Liver (tissue), 8 donors: ENCODE measurements at regions not wholly inside any gene's neighbourhood (a gene's known extent, or its start where the extent isn't known, plus 50 kb on each side); places are given as distances from the start of the nearest gene placed in this dataset.

Source experiments
- DNase-seq: peaks from one replicate; pipeline ENCODE4 v3.0.0-alpha.2; 2017; ENCODE audit warnings: low spot score
- H3K27ac ChIP-seq, 2 donors: one replicate each; pipeline ENCODE4 v1.7.0; 2013; ENCODE audit warnings: inconsistent platforms in 2 of 2, low read length in 2 of 2, control low read depth in 1 of 2, low read depth in 1 of 2, mild to moderate bottlenecking in 1 of 2
- H3K27me3 ChIP-seq, 4 donors: one replicate each; pipeline versions ENCODE4 v1.6.1 to v1.7.0; 2013; ENCODE audit warnings: low read length in 3 of 4, inconsistent platforms in 1 of 4, mild to moderate bottlenecking in 1 of 4, moderate library complexity in 1 of 4; ENCODE audit not compliant: control insufficient read depth in 4 of 4, insufficient read depth in 4 of 4
- H3K36me3 ChIP-seq, 4 donors: one replicate each; pipeline versions ENCODE4 v1.6.1 to v1.7.0; 2013; ENCODE audit warnings: low read length in 3 of 4, mild to moderate bottlenecking in 3 of 4, low read depth in 1 of 4, moderate library complexity in 1 of 4; ENCODE audit not compliant: control insufficient read depth in 4 of 4, insufficient read depth in 3 of 4
- H3K4me1 ChIP-seq, 4 donors: one replicate each; pipeline versions ENCODE4 v1.6.1 to v1.7.0; 2013; ENCODE audit warnings: low read length in 3 of 4, mild to moderate bottlenecking in 3 of 4, moderate library complexity in 1 of 4; ENCODE audit not compliant: control insufficient read depth in 4 of 4, insufficient read depth in 4 of 4
- H3K4me3 ChIP-seq, 3 donors: one replicate each; pipeline versions ENCODE4 v1.6.1 to v1.7.0; 2013; ENCODE audit warnings: low read length in 3 of 3, control low read depth in 1 of 3, low read depth in 1 of 3, mild to moderate bottlenecking in 1 of 3
- H3K9ac ChIP-seq, 2 donors: one replicate each; pipeline ENCODE4 v1.7.0; 2013; ENCODE audit warnings: low read length in 2 of 2, mild to moderate bottlenecking in 2 of 2, moderate library complexity in 2 of 2, control low read depth in 1 of 2, low read depth in 1 of 2
- H3K9me3 ChIP-seq, 4 donors: one replicate each; pipeline versions ENCODE4 v1.6.1 to v1.7.0; 2013; ENCODE audit warnings: low read length in 3 of 4; ENCODE audit not compliant: control insufficient read depth in 4 of 4
- ATF3 ChIP-seq: IDR thresholded peaks from 2 replicates; pipeline ENCODE4 v1.6.1; 2016; ENCODE audit warnings: antibody characterized with exemption
- CTCF ChIP-seq: fragments of 150-350 bp; IDR thresholded peaks from 2 replicates; pipeline ENCODE4 v1.5.1; 2017; ENCODE audit warnings: improper control_type of control experiment, low read depth, low read length; ENCODE audit not compliant: missing input control
- EGR1 ChIP-seq, 2 donors: IDR thresholded peaks; 2 replicates each; pipeline ENCODE4 v1.6.1; 2016 to 2018; ENCODE audit warnings: antibody characterized with exemption in 2 of 2, low read depth in 2 of 2
- FOXA1 ChIP-seq: IDR thresholded peaks from 2 replicates; pipeline ENCODE4 v1.6.1; 2016; ENCODE audit warnings: antibody characterized with exemption
- FOXA2 ChIP-seq: IDR thresholded peaks from 2 replicates; pipeline ENCODE4 v1.6.1; 2016; ENCODE audit warnings: antibody characterized with exemption
- GABPA ChIP-seq, 2 donors: IDR thresholded peaks in 1 of 2; conservative IDR thresholded peaks in 1 of 2; 2 replicates each; pipeline ENCODE4 v1.6.1; 2016; ENCODE audit warnings: antibody characterized with exemption in 2 of 2, mild to moderate bottlenecking in 1 of 2, moderate library complexity in 1 of 2
- HNF4A ChIP-seq, 2 donors: conservative IDR thresholded peaks; 2 replicates each; pipeline ENCODE4 v1.6.1; 2016; ENCODE audit warnings: antibody characterized with exemption in 2 of 2, mild to moderate bottlenecking in 2 of 2
- HNF4G ChIP-seq: IDR thresholded peaks from 2 replicates; pipeline ENCODE4 v1.6.1; 2016; ENCODE audit warnings: antibody characterized with exemption
- JUND ChIP-seq, 2 donors: IDR thresholded peaks; 2 replicates each; pipeline ENCODE4 v1.6.1; 2016; ENCODE audit warnings: antibody characterized with exemption in 2 of 2
- MAX ChIP-seq: IDR thresholded peaks from 2 replicates; pipeline ENCODE4 v1.6.1; 2016; ENCODE audit warnings: antibody characterized with exemption
- NR2F2 ChIP-seq: IDR thresholded peaks from 2 replicates; pipeline ENCODE4 v1.6.1; 2016; ENCODE audit warnings: antibody characterized with exemption
- RAD21 ChIP-seq, 2 donors: IDR thresholded peaks; 2 replicates each; pipeline ENCODE4 v1.6.1; 2016; ENCODE audit warnings: antibody characterized with exemption in 2 of 2, mild to moderate bottlenecking in 2 of 2
- REST ChIP-seq: IDR thresholded peaks from 2 replicates; pipeline ENCODE4 v1.6.1; 2016; ENCODE audit warnings: antibody characterized with exemption, mild to moderate bottlenecking
- RXRA ChIP-seq, 2 donors: IDR thresholded peaks; 2 replicates each; pipeline ENCODE4 v1.6.1; 2017 to 2018; ENCODE audit warnings: antibody characterized with exemption in 2 of 2, mild to moderate bottlenecking in 1 of 2
- SP1 ChIP-seq: IDR thresholded peaks from 2 replicates; pipeline ENCODE4 v1.6.1; 2018; ENCODE audit warnings: antibody characterized with exemption, mild to moderate bottlenecking
- TAF1 ChIP-seq: conservative IDR thresholded peaks from 2 replicates; pipeline ENCODE4 v1.6.1; 2016; ENCODE audit warnings: antibody characterized with exemption, mild to moderate bottlenecking
- YY1 ChIP-seq: IDR thresholded peaks from 2 replicates; pipeline ENCODE4 v1.6.1; 2016; ENCODE audit warnings: antibody characterized with exemption, mild to moderate bottlenecking
- ZBTB33 ChIP-seq: IDR thresholded peaks from 2 replicates; pipeline ENCODE4 v1.6.1; 2016; ENCODE audit warnings: antibody characterized with exemption
- WGBS: extraction: QIAGEN DNeasy Blood & Tissue Kit; methylation state at CpG from one replicate; pipeline ENCODE4 v1.1.7; 2013; 5-methylcytosine and 5-hydroxymethylcytosine counted together
- donor health status: healthy.
- donor health status: healthy.
- donor health status: healthy.
- donor health status: healthy.
- donor health status: healthy.

- no peaks in the 10 kb centered on the region for H3K9me3 ChIP-seq
- no peaks in the 10 kb centered on the region for H3K27me3 ChIP-seq
- TF ChIP-seq TAF1 = no peak
- no peak for DNase-seq
- H3K9ac ChIP-seq = no peak overlapping the region
- no peaks in the 10 kb centered on the region for H3K36me3 ChIP-seq
- 65% methylated on average over 3 of the region's 3 CpGs for WGBS
- H3K27ac ChIP-seq = no peak overlapping the region
- H3K4me3 ChIP-seq = no peak overlapping the region
- H3K4me1 ChIP-seq = no peaks in the 10 kb centered on the region
Observed at GRCh38 chr13:53124623-53125022, 96.0 kb downstream of the OLFM4 start.

- TF ChIP-seq FOXA1 = no peak
- TF ChIP-seq EGR1 (IDR thresholded peaks at IDR 0.05; ENCODE audit: low read depth in 2 of 2) = no peak
- TF ChIP-seq REST = no peak
- no peak for TF ChIP-seq FOXA2
- no peak for TF ChIP-seq RAD21 (IDR thresholded peaks at IDR 0.05)
- TF ChIP-seq TAF1 = no peak
- TF ChIP-seq YY1 = no peak
- no peak for TF ChIP-seq NR2F2
- no peak for TF ChIP-seq SP1
- TF ChIP-seq MAX = no peak
- TF ChIP-seq ATF3 = no peak
- no peak for TF ChIP-seq JUND (IDR thresholded peaks at IDR 0.05)
- TF ChIP-seq RXRA (IDR thresholded peaks at IDR 0.05) = no peak
- TF ChIP-seq HNF4A (conservative IDR thresholded peaks at IDR 0.05) = no peak
- TF ChIP-seq ZBTB33 = no peak
- TF ChIP-seq HNF4G = no peak
- no peak for TF ChIP-seq GABPA (IDR thresholded peaks at IDR 0.05 in 1 of 2, conservative IDR thresholded peaks at IDR 0.05 in 1 of 2)
- no peak for TF ChIP-seq CTCF
- Histone ChIP-seq H3K36me3 (no peaks in the 10 kb centered on the region), H3K27ac (no peak overlapping the region), H3K4me1 (no peaks in the 10 kb centered on the region), H3K9me3 (no peaks in the 10 kb centered on the region), H3K4me3 (no peak overlapping the region), H3K9ac (no peak overlapping the region), H3K27me3 (no peaks in the 10 kb centered on the region)
- WGBS = 39% methylated on average over 1 of the region's 1 CpG
- no peak for DNase-seq
Observed at GRCh38 chr13:53126841-53127245, 98.2 kb downstream of the OLFM4 start.
